SK-N-SH treated with all-trans-retinoic acid at 6 μM for 48 hours (cell line): ENCODE measurements at regions not wholly inside any gene's neighbourhood (a gene's known extent, or its start where the extent isn't known, plus 50 kb on each side); places are given as distances from the start of the nearest gene placed in this dataset.

Experiments used
- ATAC-seq: fragments of 200-7000 bp; cut with Tn5 transposase; 3 replicates; pipeline ENCODE4 v1.9.1; 2020; ENCODE audit warnings: mild to moderate bottlenecking, moderate library complexity
- ARNTL ChIP-seq: fragments of 450-650 bp; formaldehyde crosslinking; IDR thresholded peaks from 2 replicates; pipeline ENCODE4 v1.5.0; 2020; ENCODE audit warnings: low read depth, mild to moderate bottlenecking, moderate library complexity, borderline replicate concordance
- BACH2 ChIP-seq: fragments of 250-450 bp; sonication (Bioruptor Pico); IDR thresholded peaks from 2 replicates; pipeline ENCODE4 v1.9.0; 2021; ENCODE audit warnings: mild to moderate bottlenecking, borderline replicate concordance
- CSDC2 ChIP-seq: fragments of 250-450 bp; sonication (Bioruptor Pico); IDR thresholded peaks from 2 replicates; pipeline ENCODE4 v1.5.0; 2020; ENCODE audit warnings: mild to moderate bottlenecking, moderate library complexity
- ESRRG ChIP-seq: fragments of 250-450 bp; sonication (Bioruptor Pico); IDR thresholded peaks from 2 replicates; pipeline ENCODE4 v1.6.1; 2021; ENCODE audit warnings: mild to moderate bottlenecking
- GLIS3 ChIP-seq: fragments of 250-450 bp; sonication (Bioruptor Pico); IDR thresholded peaks from 2 replicates; pipeline ENCODE4 v1.5.0; 2020; ENCODE audit warnings: mild to moderate bottlenecking, moderate library complexity
- OSR1 ChIP-seq: fragments of 250-450 bp; sonication (Bioruptor Pico); IDR thresholded peaks from 2 replicates; pipeline ENCODE4 v1.8.0; 2022; ENCODE audit warnings: moderate library complexity, mild to moderate bottlenecking, inconsistent platforms
- RARB ChIP-seq: fragments of 250-450 bp; sonication (Bioruptor Pico); IDR thresholded peaks from 2 replicates; pipeline ENCODE4 v1.8.0; 2021; ENCODE audit warnings: mild to moderate bottlenecking, moderate library complexity
- SNAI2 ChIP-seq: fragments of 250-450 bp; sonication (Bioruptor Pico); IDR thresholded peaks from 2 replicates; pipeline ENCODE4 v1.5.0; 2020; ENCODE audit warnings: mild to moderate bottlenecking, moderate library complexity
- TCF4 ChIP-seq: fragments of 250-450 bp; sonication (Bioruptor Pico); IDR thresholded peaks from 2 replicates; pipeline ENCODE4 v1.8.0; 2021; ENCODE audit warnings: mild to moderate bottlenecking, moderate library complexity, borderline replicate concordance
- TOX ChIP-seq: fragments of 250-450 bp; sonication (Bioruptor Pico); IDR thresholded peaks from 2 replicates; pipeline ENCODE4 v1.8.0; 2021; ENCODE audit warnings: mild to moderate bottlenecking, moderate library complexity, borderline replicate concordance
- ZFP3 ChIP-seq: fragments of 250-450 bp; sonication (Bioruptor Pico); IDR thresholded peaks from 2 replicates; pipeline ENCODE4 v1.5.0; 2020; ENCODE audit warnings: mild to moderate bottlenecking, moderate library complexity
- ZNF565 ChIP-seq: fragments of 450-650 bp; formaldehyde crosslinking; conservative IDR thresholded peaks from 2 replicates; pipeline ENCODE4 v1.5.0; 2020; ENCODE audit warnings: low read depth, mild to moderate bottlenecking, moderate library complexity
- ZNF70 ChIP-seq: fragments of 450-650 bp; formaldehyde crosslinking; IDR thresholded peaks from 2 replicates; pipeline ENCODE4 v1.5.0; 2020; ENCODE audit warnings: mild to moderate bottlenecking, moderate library complexity
- ZNF8 ChIP-seq: fragments of 450-650 bp; formaldehyde crosslinking; IDR thresholded peaks from 2 replicates; pipeline ENCODE4 v1.5.0; 2020; ENCODE audit warnings: mild to moderate bottlenecking, moderate library complexity
- TF ChIP-seq, protein P1 (sequence below): fragments of 250-450 bp; sonication (Bioruptor Pico); IDR thresholded peaks from 2 replicates; pipeline ENCODE4 v1.5.1; 2020; ENCODE audit warnings: low read depth, mild to moderate bottlenecking, moderate library complexity
- TF ChIP-seq, protein P2 (sequence below): fragments of 250-450 bp; sonication (Bioruptor Pico); IDR thresholded peaks from 2 replicates; pipeline ENCODE4 v1.5.0; 2020; ENCODE audit warnings: mild to moderate bottlenecking, moderate library complexity
- TF ChIP-seq, protein P3 (sequence below): fragments of 250-450 bp; sonication (Bioruptor Pico); IDR thresholded peaks from 2 replicates; pipeline ENCODE4 v1.5.1; 2021; ENCODE audit warnings: mild to moderate bottlenecking, moderate library complexity
- TF ChIP-seq, protein P4 (sequence below): fragments of 250-450 bp; sonication (Bioruptor Pico); IDR thresholded peaks from 2 replicates; pipeline ENCODE4 v1.8.0; 2021; ENCODE audit warnings: low read depth, mild to moderate bottlenecking, moderate library complexity, borderline replicate concordance

DNA sequence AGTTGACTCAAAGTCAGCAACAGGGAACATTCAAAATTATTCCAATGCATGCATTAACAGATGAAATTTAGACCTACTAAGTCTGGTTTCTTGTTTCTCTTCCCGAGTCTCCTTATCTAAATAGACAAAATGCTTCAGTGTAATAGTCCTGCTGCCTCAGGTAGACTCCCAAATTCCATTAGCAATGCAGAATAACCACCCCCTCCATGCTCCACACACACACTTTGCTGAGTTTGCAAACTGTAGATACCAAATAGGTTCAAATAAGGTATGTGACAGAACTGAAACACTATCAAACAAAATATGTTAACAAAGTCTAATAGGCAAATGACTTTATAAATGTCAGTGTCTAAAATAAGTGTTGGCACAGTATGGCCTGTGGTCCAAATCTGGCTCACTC is 451.1 kb upstream of the SOX5 start:
- no peak for ATAC-seq
- TF ChIP-seq SNAI2 (CRISPR knock-in tag) (no peak), RARB (no peak)
- TF ChIP-seq, protein P1, sequence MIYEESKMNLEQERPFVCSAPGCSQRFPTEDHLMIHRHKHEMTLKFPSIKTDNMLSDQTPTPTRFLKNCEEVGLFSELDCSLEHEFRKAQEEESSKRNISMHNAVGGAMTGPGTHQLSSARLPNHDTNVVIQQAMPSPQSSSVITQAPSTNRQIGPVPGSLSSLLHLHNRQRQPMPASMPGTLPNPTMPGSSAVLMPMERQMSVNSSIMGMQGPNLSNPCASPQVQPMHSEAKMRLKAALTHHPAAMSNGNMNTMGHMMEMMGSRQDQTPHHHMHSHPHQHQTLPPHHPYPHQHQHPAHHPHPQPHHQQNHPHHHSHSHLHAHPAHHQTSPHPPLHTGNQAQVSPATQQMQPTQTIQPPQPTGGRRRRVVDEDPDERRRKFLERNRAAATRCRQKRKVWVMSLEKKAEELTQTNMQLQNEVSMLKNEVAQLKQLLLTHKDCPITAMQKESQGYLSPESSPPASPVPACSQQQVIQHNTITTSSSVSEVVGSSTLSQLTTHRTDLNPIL (CRISPR knock-in tag) = no peak
- TF ChIP-seq, protein P2, sequence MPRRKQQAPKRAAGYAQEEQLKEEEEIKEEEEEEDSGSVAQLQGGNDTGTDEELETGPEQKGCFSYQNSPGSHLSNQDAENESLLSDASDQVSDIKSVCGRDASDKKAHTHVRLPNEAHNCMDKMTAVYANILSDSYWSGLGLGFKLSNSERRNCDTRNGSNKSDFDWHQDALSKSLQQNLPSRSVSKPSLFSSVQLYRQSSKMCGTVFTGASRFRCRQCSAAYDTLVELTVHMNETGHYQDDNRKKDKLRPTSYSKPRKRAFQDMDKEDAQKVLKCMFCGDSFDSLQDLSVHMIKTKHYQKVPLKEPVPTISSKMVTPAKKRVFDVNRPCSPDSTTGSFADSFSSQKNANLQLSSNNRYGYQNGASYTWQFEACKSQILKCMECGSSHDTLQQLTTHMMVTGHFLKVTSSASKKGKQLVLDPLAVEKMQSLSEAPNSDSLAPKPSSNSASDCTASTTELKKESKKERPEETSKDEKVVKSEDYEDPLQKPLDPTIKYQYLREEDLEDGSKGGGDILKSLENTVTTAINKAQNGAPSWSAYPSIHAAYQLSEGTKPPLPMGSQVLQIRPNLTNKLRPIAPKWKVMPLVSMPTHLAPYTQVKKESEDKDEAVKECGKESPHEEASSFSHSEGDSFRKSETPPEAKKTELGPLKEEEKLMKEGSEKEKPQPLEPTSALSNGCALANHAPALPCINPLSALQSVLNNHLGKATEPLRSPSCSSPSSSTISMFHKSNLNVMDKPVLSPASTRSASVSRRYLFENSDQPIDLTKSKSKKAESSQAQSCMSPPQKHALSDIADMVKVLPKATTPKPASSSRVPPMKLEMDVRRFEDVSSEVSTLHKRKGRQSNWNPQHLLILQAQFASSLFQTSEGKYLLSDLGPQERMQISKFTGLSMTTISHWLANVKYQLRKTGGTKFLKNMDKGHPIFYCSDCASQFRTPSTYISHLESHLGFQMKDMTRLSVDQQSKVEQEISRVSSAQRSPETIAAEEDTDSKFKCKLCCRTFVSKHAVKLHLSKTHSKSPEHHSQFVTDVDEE (CRISPR knock-in tag) = no peak
- TF ChIP-seq, protein P3, sequence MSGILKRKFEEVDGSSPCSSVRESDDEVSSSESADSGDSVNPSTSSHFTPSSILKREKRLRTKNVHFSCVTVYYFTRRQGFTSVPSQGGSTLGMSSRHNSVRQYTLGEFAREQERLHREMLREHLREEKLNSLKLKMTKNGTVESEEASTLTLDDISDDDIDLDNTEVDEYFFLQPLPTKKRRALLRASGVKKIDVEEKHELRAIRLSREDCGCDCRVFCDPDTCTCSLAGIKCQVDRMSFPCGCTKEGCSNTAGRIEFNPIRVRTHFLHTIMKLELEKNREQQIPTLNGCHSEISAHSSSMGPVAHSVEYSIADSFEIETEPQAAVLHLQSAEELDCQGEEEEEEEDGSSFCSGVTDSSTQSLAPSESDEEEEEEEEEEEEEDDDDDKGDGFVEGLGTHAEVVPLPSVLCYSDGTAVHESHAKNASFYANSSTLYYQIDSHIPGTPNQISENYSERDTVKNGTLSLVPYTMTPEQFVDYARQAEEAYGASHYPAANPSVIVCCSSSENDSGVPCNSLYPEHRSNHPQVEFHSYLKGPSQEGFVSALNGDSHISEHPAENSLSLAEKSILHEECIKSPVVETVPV (CRISPR knock-in tag) = no peak

DNA sequence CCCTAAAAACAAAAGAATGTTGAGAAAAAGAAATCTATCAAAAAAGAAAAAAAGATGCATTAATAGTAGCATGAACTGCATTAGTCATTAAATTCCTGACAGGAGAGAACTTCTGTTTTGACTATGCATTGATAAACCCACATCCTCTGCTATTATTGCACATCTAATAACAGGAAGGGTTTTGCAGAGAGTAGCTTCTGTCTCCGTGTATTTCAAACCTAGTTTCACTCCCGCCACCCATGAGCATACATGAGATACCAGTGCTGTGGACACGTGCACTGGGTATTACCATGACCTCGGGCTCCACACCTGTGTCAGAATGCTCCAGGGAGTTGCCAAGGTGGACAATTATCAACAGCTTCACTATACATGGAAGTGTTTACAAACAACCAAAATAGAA is 449.1 kb upstream of the SOX5 start:
- ATAC-seq = no peak
- TF ChIP-seq GLIS3 (CRISPR knock-in tag) = no peak
- no peak for TF ChIP-seq BACH2 (CRISPR knock-in tag)
- no peak for TF ChIP-seq ZNF565
- TF ChIP-seq TCF4 = no peak
- no peak for TF ChIP-seq OSR1 (CRISPR knock-in tag)
- TF ChIP-seq, protein P4, sequence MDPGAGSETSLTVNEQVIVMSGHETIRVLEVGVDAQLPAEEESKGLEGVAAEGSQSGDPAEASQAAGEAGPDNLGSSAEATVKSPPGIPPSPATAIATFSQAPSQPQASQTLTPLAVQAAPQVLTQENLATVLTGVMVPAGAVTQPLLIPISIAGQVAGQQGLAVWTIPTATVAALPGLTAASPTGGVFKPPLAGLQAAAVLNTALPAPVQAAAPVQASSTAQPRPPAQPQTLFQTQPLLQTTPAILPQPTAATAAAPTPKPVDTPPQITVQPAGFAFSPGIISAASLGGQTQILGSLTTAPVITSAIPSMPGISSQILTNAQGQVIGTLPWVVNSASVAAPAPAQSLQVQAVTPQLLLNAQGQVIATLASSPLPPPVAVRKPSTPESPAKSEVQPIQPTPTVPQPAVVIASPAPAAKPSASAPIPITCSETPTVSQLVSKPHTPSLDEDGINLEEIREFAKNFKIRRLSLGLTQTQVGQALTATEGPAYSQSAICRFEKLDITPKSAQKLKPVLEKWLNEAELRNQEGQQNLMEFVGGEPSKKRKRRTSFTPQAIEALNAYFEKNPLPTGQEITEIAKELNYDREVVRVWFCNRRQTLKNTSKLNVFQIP (CRISPR knock-in tag) = no peak
- TF ChIP-seq RARB = no peak
- no peak for TF ChIP-seq ESRRG
- TF ChIP-seq, protein P2 (CRISPR knock-in tag) = no peak
- TF ChIP-seq ARNTL (CRISPR knock-in tag) = no peak
- TF ChIP-seq ZNF70 (CRISPR knock-in tag) = no peak
- no peak for TF ChIP-seq ZNF8
- TF ChIP-seq ZFP3 (CRISPR knock-in tag) = no peak

DNA sequence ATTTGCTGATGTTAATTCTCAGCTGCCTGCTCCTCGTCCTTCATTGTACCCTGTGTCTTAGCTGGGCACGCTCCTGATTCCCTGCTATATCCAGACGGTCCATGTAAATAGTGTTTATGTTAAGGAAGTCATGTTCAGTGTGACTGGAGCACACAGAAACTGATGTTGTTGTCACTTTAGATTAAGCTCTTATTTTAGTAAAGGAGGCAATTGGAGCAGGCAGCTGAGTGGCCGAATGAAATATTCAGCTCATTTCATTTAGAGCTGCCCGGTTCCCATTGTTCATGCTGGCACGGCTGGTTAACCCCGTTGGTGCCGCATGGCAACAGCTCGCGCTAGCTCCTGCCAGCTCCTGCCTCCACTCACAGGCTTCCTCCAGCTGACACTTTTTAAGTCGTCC is 446.8 kb upstream of the SOX5 start:
- TF ChIP-seq GLIS3 (CRISPR knock-in tag) (no peak), CSDC2 (no peak), ZFP3 (CRISPR knock-in tag) (no peak), ZNF565 (no peak), TOX (CRISPR knock-in tag) (no peak), SNAI2 (CRISPR knock-in tag) (no peak)
- TF ChIP-seq, protein P1 (CRISPR knock-in tag) = no peak
- TF ChIP-seq, protein P2 (CRISPR knock-in tag) = no peak
- no peak for ATAC-seq
